Fibroblast of villous mesenchyme (primary cell): ENCODE measurements at regions not wholly inside any gene's neighbourhood (a gene's known extent, or its start where the extent isn't known, plus 50 kb on each side); places are given as distances from the start of the nearest gene placed in this dataset.

ENCODE experiments used
- DNase-seq: peaks from one replicate; pipeline ENCODE4 v3.0.0-alpha.2; 2010; ENCODE audit warnings: low read depth
- H3K4me3 ChIP-seq: 2 replicates; pipeline ENCODE4 v1.5.1; 2011; ENCODE audit warnings: low read depth, mild to moderate bottlenecking, low read length
- CTCF ChIP-seq: IDR thresholded peaks from 2 replicates; pipeline ENCODE4 v1.5.1; 2012; ENCODE audit warnings: low read depth, mild to moderate bottlenecking, low read length; ENCODE audit not compliant: insufficient read depth

GRCh38 chr5:161096581-161096980, 244.6 kb upstream of the ATP10B start:
- no peak for TF ChIP-seq CTCF
- DNase-seq: no peak
- H3K4me3 ChIP-seq: no peak overlapping the region

DNA sequence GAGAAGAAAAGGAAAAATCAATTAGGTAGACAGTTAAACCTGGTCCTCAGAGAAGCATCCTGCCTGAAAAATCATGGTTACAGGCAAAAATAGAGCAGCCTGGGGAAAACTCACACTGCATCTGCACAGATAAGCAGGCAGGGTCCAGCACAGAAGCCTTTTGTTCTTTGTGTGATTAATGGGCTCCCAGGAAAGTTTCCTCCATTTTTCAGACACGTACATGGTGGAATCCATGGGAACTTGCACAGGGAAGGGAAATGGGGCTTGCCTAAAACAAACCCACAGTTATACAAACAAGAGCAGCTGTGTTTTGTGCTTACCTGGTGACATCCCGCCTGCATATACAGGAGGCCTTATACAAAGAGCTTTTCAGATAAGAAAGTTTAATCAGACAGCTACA, 243.9 kb upstream of the ATP10B start:
- no peak for TF ChIP-seq CTCF
- H3K4me3 ChIP-seq: no peak overlapping the region
- no peak for DNase-seq

- DNase-seq: no peak
- no peak overlapping the region for H3K4me3 ChIP-seq
These were observed 242.4 kb upstream of the ATP10B start for GRCh38 chr5:161094411-161094810.

DNA sequence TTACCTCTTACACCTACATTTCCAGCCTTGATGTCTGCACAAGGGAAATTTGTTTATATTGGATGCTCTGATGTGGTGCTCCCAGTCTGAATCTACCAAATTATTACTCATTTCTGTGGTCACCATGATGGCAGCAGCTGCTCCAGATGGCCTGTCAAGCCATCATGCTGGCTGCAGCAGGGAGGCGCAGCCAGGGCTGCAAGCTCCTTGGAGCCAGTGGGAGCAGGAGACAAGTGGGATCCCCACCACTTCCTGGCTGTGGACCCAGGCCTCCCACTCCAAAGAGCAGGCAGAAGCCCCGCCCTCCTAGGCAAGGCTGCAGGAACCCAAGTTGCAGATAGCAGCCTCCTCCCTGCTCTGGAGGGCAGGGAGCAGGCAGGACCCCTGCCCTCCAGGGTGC, 241.1 kb upstream of the ATP10B start:
- no peak for TF ChIP-seq CTCF
- DNase-seq: no peak
- no peak overlapping the region for H3K4me3 ChIP-seq

More at GRCh38 chr5:161094411-161094810, 242.4 kb upstream of the ATP10B start:
- no peak for TF ChIP-seq CTCF

GRCh38 chr5:161089569-161089968, 237.6 kb upstream of the ATP10B start:
- no peak overlapping the region for H3K4me3 ChIP-seq
- no peak for DNase-seq
- no peak for TF ChIP-seq CTCF

GRCh38 chr5:161086461-161086860, 234.4 kb upstream of the ATP10B start:
- peak; percentile 71 for DNase-seq
- TF ChIP-seq CTCF: no peak
- no peak overlapping the region for H3K4me3 ChIP-seq

DNA sequence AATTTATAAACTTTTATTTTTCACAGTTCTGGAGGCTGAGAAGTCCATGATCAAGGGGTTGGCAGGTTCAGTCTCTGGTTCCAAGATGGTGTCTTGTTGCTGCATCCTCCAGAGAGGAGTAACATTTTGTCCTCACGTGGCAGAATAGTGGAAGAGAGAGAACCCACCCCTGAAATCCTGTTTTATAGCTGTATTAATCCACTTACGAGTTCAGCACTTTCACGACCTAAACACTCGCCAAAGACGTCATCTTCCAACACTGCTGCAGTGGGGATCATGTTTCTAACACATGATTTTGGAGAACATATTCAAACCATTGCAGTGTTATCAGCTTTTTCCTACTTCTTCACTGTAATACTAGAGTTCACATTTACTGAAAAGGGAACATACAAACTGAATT, 233.0 kb upstream of the ATP10B start:
- TF ChIP-seq CTCF: no peak
- H3K4me3 ChIP-seq: no peak overlapping the region
- DNase-seq: peak; percentile 77
